ENCODE measurements at regions not wholly inside any gene's neighbourhood (a gene's known extent, or its start where the extent isn't known, plus 50 kb on each side); places are given as distances from the start of the nearest gene placed in this dataset.

- TF ChIP-seq CTCF (IDR thresholded peaks at IDR 0.05) (no peak), REST (IDR thresholded peaks at IDR 0.05; ENCODE audit: insufficient read depth in 1 of 2, low read depth in 2 of 2, low read length in 1 of 2) (no peak), POLR2AphosphoS5 (IDR thresholded peaks at IDR 0.05; ENCODE audit: low read depth, low read length) (no peak), SIN3A (IDR thresholded peaks at IDR 0.05; ENCODE audit: borderline replicate concordance, insufficient read depth, low read depth, low read length) (no peak), TCF7L2 (IDR thresholded peaks at IDR 0.05; ENCODE audit: low read depth, low read length) (no peak)
Measured at GRCh38 chr6:78538002-78538401, 329.3 kb upstream of the IRAK1BP1 start.

Measured in Panc1 (cell line).